Esophagus muscularis mucosa (tissue), 4 donors: ENCODE measurements at regions not wholly inside any gene's neighbourhood (a gene's known extent, or its start where the extent isn't known, plus 50 kb on each side); places are given as distances from the start of the nearest gene placed in this dataset.

ENCODE experiments used
- DNase-seq: peaks from one replicate; pipeline ENCODE4 v3.0.0-alpha.2; 2017; ENCODE audit errors: extremely low spot score
- H3K27ac ChIP-seq, 4 donors: fragments of 200-600 bp; sonication (generic); replicated peaks in 1 of 4; 1 replicate in 3 of 4; 2 replicates in 1 of 4; pipeline ENCODE4 v1.5.1; 2016 to 2019; ENCODE audit warnings: mild to moderate bottlenecking in 1 of 4
- H3K27me3 ChIP-seq, 4 donors: fragments of 200-600 bp; sonication (generic); one replicate each; pipeline versions ENCODE4 v1.5.1 to v1.6.0; 2016 to 2019
- H3K36me3 ChIP-seq, 4 donors: fragments of 200-600 bp; sonication (generic); one replicate each; pipeline ENCODE4 v1.5.1; 2016 to 2019
- H3K4me1 ChIP-seq, 4 donors: fragments of 200-600 bp; sonication (generic); one replicate each; pipeline ENCODE4 v1.5.1; 2016 to 2019
- H3K4me3 ChIP-seq, 4 donors: fragments of 200-600 bp; sonication (generic); 1 replicate in 2 of 4; 2 replicates in 2 of 4; pipeline ENCODE4 v1.5.1; 2016 to 2019; ENCODE audit warnings: mild to moderate bottlenecking in 4 of 4, moderate library complexity in 1 of 4
- H3K9me3 ChIP-seq, 4 donors: fragments of 200-600 bp; sonication (generic); 1 replicate in 3 of 4; 2 replicates in 1 of 4; pipeline ENCODE4 v1.5.1; 2016 to 2019
- EP300 ChIP-seq: sonication (generic); formaldehyde crosslinking; IDR thresholded peaks from one replicate; pipeline ENCODE4 v1.6.1; 2017; ENCODE audit warnings: antibody characterized with exemption
- POLR2A ChIP-seq: fragments of 450-650 bp; IDR thresholded peaks from one replicate; pipeline ENCODE4 v1.6.1; 2017; ENCODE audit warnings: antibody characterized with exemption, moderate library complexity, mild to moderate bottlenecking, low read depth
- POLR2AphosphoS5 ChIP-seq, 2 donors: sonication (generic); formaldehyde crosslinking; IDR thresholded peaks; one replicate each; pipeline ENCODE4 v1.6.1; 2017; ENCODE audit warnings: antibody characterized with exemption in 2 of 2
- WGBS: methylation state at CpG from one replicate; pipeline ENCODE4 v1.1.5; 2018; 5-methylcytosine and 5-hydroxymethylcytosine counted together
- intact Hi-C: fragments of 100-400 bp; cut with DNase I; formaldehyde crosslinking; loops from one replicate; pipeline ENCODE4 v1.15.1; 2023
- TF ChIP-seq, protein P1 (sequence below), 3 experiments: fragments of 200-600 bp in 2 of 3; fragments of 450-650 bp in 1 of 3; sonication (generic) in 2 of 3; IDR thresholded peaks; one replicate each; pipeline ENCODE4 v1.5.1; 2017 to 2019; ENCODE audit warnings: antibody characterized with exemption in 3 of 3, mild to moderate bottlenecking in 2 of 3, moderate library complexity in 1 of 3

DNA sequence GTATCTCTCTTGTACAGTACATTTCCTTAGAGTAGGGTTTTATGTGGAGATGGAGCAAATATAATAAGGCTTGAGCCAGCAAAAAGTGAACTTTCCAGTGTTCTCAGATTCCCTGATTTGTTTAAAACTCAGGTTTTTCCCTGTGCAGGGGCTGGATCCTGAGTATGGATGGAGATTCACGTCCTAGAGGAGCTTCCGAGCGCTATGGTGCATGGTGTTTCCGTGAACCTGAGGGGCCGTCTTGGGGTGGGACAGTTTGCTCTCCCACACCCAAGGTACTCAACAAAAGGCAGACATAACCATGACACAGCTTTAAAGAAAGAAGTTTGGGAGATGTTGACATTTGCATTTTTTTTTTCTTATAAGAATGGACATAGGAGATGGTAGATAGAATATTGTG lies 122.5 kb downstream of the SEC23IP start:
- Histone ChIP-seq H3K36me3 (no peaks in the 10 kb centered on the region), H3K4me1 (no peaks in the 10 kb centered on the region), H3K9me3 (peaks cover 0 to 1% (median 0%) of the 10 kb centered on the region in 4 donors), H3K27me3 (peaks cover 0 to 23% (median 2%) of the 10 kb centered on the region in 4 donors), H3K4me3 (no peak overlapping the region), H3K27ac (no peak overlapping the region)
- DNase-seq: peak; percentile 57
- TF ChIP-seq POLR2A: no peak
- no peak for TF ChIP-seq POLR2AphosphoS5 (IDR thresholded peaks at IDR 0.05)
- TF ChIP-seq, protein P1, sequence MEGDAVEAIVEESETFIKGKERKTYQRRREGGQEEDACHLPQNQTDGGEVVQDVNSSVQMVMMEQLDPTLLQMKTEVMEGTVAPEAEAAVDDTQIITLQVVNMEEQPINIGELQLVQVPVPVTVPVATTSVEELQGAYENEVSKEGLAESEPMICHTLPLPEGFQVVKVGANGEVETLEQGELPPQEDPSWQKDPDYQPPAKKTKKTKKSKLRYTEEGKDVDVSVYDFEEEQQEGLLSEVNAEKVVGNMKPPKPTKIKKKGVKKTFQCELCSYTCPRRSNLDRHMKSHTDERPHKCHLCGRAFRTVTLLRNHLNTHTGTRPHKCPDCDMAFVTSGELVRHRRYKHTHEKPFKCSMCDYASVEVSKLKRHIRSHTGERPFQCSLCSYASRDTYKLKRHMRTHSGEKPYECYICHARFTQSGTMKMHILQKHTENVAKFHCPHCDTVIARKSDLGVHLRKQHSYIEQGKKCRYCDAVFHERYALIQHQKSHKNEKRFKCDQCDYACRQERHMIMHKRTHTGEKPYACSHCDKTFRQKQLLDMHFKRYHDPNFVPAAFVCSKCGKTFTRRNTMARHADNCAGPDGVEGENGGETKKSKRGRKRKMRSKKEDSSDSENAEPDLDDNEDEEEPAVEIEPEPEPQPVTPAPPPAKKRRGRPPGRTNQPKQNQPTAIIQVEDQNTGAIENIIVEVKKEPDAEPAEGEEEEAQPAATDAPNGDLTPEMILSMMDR (IDR thresholded peaks at IDR 0.05): no peak
- TF ChIP-seq EP300: no peak
- 88% methylated on average over 5 of the region's 5 CpGs for WGBS
- intact Hi-C loops: no loop called here

DNA sequence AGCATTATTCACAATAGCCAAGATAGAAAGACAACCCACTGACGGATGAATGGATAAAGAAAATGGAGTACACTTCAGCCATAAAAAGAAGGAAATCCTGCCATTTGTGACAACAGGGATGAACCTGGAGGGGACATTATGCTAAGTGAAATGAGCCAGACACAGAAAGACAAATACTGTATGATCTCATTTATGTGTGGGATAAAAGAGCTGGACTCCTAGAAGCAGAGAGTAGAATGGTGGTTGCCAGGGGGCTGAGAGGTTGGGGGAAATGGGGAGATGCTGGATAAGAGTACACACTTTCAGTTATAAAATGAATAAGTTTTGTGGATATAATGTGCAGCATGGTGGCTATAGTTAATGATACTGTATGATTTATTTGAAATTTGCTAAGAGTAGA lies 124.4 kb downstream of the SEC23IP start:
- Histone ChIP-seq H3K36me3 (no peaks in the 10 kb centered on the region), H3K4me3 (no peak overlapping the region), H3K9me3 (no peaks in the 10 kb centered on the region), H3K27ac (no peak overlapping the region), H3K27me3 (peaks cover 0 to 9% (median 0%) of the 10 kb centered on the region in 4 donors), H3K4me1 (no peaks in the 10 kb centered on the region)
- DNase-seq: peak; percentile 55
- 94% methylated on average over 1 of the region's 1 CpG for WGBS
- TF ChIP-seq EP300 (no peak), POLR2A (no peak), POLR2AphosphoS5 (IDR thresholded peaks at IDR 0.05) (no peak)
- TF ChIP-seq, protein P1 (IDR thresholded peaks at IDR 0.05): no peak
- intact Hi-C loops: no loop called here

DNA sequence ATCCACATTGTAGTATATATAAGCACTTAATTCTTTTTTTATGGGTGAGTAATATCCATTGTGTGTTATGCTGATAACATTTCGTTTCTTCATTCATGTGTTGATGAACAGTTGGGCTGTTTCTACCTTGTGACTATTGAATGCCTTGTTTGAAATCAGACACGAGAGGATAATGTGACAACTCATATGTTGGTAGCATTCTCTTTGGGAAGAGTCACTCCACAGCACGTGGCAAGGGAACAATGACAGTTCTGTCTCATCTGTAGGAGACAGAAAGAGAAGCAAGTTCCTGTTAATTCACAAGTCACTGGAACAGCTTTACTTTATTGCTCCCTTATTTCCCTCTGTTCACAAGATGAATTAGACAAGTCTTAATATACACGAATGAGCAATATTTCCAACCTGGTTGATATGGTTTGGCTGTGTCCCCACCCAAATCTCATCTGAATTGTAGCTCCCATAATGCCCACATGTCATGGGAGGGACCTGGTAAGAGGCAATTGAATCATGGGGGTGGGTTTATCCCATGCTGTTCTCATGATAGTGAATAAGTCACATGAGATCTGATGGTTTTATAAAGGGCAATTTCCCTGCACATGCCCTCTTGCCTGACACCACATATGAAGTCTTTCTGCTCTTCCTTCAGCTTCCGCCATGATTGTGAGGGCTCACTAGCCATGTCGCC lies 125.3 kb downstream of the SEC23IP start:
- 55% methylated on average over 6 of the region's 6 CpGs for WGBS
- Histone ChIP-seq H3K9me3 (no peaks in the 10 kb centered on the region), H3K27me3 (peaks cover 0 to 4% (median 0%) of the 10 kb centered on the region in 4 donors), H3K4me3 (no peak overlapping the region), H3K4me1 (no peaks in the 10 kb centered on the region), H3K36me3 (no peaks in the 10 kb centered on the region), H3K27ac (no peak overlapping the region)
- no peak for DNase-seq
- intact Hi-C loops: no loop called here
- TF ChIP-seq EP300 (no peak), POLR2A (no peak), POLR2AphosphoS5 (IDR thresholded peaks at IDR 0.05) (no peak)
- TF ChIP-seq, protein P1 (IDR thresholded peaks at IDR 0.05): no peak

DNA sequence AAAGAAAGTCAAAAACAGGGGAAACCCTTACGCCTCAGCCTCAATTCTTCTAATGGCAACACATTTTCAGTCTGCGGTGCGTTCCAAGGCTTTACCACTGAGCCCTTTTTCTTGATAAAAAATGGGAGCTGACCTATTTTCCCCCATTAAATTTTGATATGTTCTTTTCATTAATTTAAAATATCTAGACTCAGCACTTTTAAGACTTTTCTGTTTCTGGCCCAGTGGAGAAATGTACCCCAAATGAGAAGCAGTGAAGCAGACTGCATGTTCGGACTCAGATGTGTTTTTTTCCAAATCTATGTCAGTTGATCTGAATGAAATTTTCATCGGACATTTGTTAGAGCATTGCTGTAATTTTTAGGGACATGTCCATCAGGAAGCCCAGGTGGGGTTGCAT lies 126.2 kb downstream of the SEC23IP start:
- no peaks in the 10 kb centered on the region for H3K4me1 ChIP-seq
- 89% methylated on average over 5 of the region's 5 CpGs for WGBS
- H3K27me3 ChIP-seq: peaks cover 0 to 9% (median 0%) of the 10 kb centered on the region in 4 donors
- DNase-seq: no peak
- H3K27ac ChIP-seq: no peak overlapping the region
- no peaks in the 10 kb centered on the region for H3K9me3 ChIP-seq
- intact Hi-C loops: no loop called here
- TF ChIP-seq POLR2AphosphoS5 (IDR thresholded peaks at IDR 0.05) (no peak), POLR2A (no peak), EP300 (no peak)
- TF ChIP-seq, protein P1 (IDR thresholded peaks at IDR 0.05): no peak
- H3K36me3 ChIP-seq: no peaks in the 10 kb centered on the region
- H3K4me3 ChIP-seq: no peak overlapping the region

DNA sequence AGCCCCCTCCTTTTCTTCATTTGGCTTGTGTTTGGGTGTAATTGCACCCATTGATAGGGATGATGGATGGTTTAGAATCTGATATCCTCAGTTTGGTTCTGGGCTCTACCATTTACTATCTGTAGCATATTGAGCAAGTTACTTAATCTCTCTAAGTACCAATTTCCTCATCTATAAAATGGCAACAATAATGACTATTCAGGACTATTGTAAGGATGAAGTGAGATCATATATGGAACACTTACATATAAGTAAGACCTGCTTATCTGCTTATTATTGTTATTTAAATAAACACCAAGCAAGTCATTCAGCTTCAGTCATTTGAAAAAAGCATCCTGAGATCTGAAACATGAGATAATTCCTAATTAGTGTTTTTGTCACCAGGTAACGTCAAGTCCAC lies 127.0 kb downstream of the SEC23IP start:
- H3K4me1 ChIP-seq: no peaks in the 10 kb centered on the region
- H3K4me3 ChIP-seq: no peak overlapping the region
- H3K27ac ChIP-seq: no peak overlapping the region
- H3K9me3 ChIP-seq: no peaks in the 10 kb centered on the region
- no peaks in the 10 kb centered on the region for H3K36me3 ChIP-seq
- TF ChIP-seq, protein P1 (IDR thresholded peaks at IDR 0.05): no peak
- TF ChIP-seq POLR2AphosphoS5 (IDR thresholded peaks at IDR 0.05) (no peak), POLR2A (no peak), EP300 (no peak)
- H3K27me3 ChIP-seq: peaks cover 0 to 9% (median 0%) of the 10 kb centered on the region in 4 donors
- 48% methylated on average over 1 of the region's 1 CpG for WGBS
- intact Hi-C loops: no loop called here
- DNase-seq: no peak
